OCI-LY3 (cell line): ENCODE measurements at regions not wholly inside any gene's neighbourhood (a gene's known extent, or its start where the extent isn't known, plus 50 kb on each side); places are given as distances from the start of the nearest gene placed in this dataset.

Source experiments
- EZH2phosphoT487 ChIP-seq: fragments of 200-600 bp; shearing (Covaris generic); IDR thresholded peaks from 2 replicates; pipeline ENCODE4 v1.6.1; 2018; ENCODE audit warnings: antibody characterized with exemption, mixed run types, low read depth
- TF ChIP-seq, protein P1 (sequence below): fragments of 200-600, 300-600 bp; sonication (generic); IDR thresholded peaks from 2 replicates; pipeline ENCODE4 v1.5.1; 2014; ENCODE audit warnings: antibody characterized with exemption, low read length, low read depth

DNA sequence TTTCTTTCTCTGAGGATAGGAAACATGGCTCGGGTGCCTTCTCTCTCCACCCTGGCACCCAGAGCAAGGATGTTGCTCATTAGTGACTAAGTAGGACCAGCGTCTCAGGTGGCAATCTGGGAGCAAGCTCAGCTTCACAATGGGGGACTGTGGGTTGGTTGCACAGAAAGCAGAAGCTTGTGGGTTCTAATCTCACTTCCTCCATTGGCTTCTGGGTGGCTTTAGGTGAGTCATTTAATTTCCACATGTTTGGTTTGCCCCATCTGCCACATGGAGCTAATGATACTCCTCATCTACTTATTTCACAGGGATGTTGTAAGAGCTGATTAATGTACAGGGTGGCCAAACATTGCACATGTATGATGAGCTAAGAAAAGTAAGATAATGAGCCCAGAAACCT is 54.8 kb upstream of the AKIRIN2 start:
- TF ChIP-seq, protein P1, sequence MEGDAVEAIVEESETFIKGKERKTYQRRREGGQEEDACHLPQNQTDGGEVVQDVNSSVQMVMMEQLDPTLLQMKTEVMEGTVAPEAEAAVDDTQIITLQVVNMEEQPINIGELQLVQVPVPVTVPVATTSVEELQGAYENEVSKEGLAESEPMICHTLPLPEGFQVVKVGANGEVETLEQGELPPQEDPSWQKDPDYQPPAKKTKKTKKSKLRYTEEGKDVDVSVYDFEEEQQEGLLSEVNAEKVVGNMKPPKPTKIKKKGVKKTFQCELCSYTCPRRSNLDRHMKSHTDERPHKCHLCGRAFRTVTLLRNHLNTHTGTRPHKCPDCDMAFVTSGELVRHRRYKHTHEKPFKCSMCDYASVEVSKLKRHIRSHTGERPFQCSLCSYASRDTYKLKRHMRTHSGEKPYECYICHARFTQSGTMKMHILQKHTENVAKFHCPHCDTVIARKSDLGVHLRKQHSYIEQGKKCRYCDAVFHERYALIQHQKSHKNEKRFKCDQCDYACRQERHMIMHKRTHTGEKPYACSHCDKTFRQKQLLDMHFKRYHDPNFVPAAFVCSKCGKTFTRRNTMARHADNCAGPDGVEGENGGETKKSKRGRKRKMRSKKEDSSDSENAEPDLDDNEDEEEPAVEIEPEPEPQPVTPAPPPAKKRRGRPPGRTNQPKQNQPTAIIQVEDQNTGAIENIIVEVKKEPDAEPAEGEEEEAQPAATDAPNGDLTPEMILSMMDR, result no peak
- no peak for TF ChIP-seq EZH2phosphoT487
